ENCODE measurements at regions not wholly inside any gene's neighbourhood (a gene's known extent, or its start where the extent isn't known, plus 50 kb on each side); places are given as distances from the start of the nearest gene placed in this dataset.
"Not testable (repeated sequence)": the region's sequence is repeated elsewhere in the genome, so short reads cannot be mapped to it uniquely, and the experiment has no call there.

DNA sequence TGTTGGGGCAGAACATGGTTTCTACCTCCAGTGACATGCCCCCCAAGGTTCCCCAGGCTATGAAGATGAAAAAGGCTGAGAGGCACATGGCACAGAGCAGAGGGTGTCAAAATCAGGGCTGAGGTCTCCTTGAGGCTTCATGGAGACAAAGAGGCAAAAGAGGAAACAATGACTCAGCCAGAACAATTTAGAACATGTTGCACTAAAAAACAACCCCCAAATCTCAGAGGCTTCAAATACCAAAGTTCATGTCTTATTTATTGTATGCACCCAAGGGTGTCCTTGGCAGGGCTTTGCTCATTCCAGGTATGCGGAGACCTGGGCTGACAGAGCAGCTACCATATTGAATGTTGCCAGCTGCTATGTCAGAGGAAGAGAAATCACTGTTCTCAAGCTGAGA lies 964.1 kb downstream of the GRID1 start:
- TF ChIP-seq, protein P1, sequence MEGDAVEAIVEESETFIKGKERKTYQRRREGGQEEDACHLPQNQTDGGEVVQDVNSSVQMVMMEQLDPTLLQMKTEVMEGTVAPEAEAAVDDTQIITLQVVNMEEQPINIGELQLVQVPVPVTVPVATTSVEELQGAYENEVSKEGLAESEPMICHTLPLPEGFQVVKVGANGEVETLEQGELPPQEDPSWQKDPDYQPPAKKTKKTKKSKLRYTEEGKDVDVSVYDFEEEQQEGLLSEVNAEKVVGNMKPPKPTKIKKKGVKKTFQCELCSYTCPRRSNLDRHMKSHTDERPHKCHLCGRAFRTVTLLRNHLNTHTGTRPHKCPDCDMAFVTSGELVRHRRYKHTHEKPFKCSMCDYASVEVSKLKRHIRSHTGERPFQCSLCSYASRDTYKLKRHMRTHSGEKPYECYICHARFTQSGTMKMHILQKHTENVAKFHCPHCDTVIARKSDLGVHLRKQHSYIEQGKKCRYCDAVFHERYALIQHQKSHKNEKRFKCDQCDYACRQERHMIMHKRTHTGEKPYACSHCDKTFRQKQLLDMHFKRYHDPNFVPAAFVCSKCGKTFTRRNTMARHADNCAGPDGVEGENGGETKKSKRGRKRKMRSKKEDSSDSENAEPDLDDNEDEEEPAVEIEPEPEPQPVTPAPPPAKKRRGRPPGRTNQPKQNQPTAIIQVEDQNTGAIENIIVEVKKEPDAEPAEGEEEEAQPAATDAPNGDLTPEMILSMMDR (IDR thresholded peaks at IDR 0.05; ENCODE audit: insufficient read depth, low read depth, low read length) = no peak
- no peaks in the 10 kb centered on the region for H3K36me3 ChIP-seq (ENCODE audit: control insufficient read depth, insufficient read depth, low read length)
- CTCF ChIA-PET = no interaction called here
- no peak for DNase-seq (ENCODE audit: low read depth)
- POLR2A ChIA-PET = no interaction called here
- H3K4me3 ChIP-seq (ENCODE audit: low read depth, low read length) = no peak overlapping the region
- H3K27me3 ChIP-seq (ENCODE audit: control insufficient read depth, insufficient read depth, low read length) = no peaks in the 10 kb centered on the region

DNA sequence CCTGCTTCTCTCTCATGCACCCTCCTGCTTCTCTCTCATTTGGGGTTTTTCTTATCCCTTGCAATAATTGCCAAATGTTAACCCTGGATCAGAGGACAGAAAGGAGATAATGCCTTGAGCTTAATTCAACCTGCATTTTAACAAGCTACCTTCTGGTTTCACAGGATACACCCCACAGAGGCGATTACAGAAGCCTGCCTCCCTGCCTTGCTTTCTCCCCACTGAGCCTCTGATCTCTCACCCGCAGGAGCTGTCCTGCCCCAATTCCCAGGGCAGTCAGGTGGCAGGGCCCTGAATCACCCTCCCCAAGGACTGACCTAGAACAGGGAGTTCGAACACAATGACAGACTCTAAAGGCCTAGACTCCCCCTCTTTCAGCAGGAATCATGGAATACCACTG lies 959.5 kb downstream of the GRID1 start:
- ChIA-PET CTCF (no interaction called here), POLR2A (no interaction called here)
- H3K36me3 ChIP-seq (ENCODE audit: control insufficient read depth, insufficient read depth, low read length) = no peaks in the 10 kb centered on the region
- TF ChIP-seq, protein P1 (IDR thresholded peaks at IDR 0.05; ENCODE audit: insufficient read depth, low read depth, low read length) = no peak
- H3K27me3 ChIP-seq (ENCODE audit: control insufficient read depth, insufficient read depth, low read length) = no peaks in the 10 kb centered on the region
- no peak for DNase-seq (ENCODE audit: low read depth)
- no peak overlapping the region for H3K4me3 ChIP-seq (ENCODE audit: low read depth, low read length)

- no peaks in the 10 kb centered on the region for H3K36me3 ChIP-seq (ENCODE audit: control insufficient read depth, insufficient read depth, low read length)
- no peaks in the 10 kb centered on the region for H3K27me3 ChIP-seq (ENCODE audit: control insufficient read depth, insufficient read depth, low read length)
- DNase-seq (ENCODE audit: low read depth) = no peak
- no peak overlapping the region for H3K4me3 ChIP-seq (ENCODE audit: low read depth, low read length)
- TF ChIP-seq, protein P1 (IDR thresholded peaks at IDR 0.05; ENCODE audit: insufficient read depth, low read depth, low read length) = no peak
- POLR2A ChIA-PET = no interaction called here
- CTCF ChIA-PET = no interaction called here
Measured at GRCh38 chr10:85408388-85408787, 958.2 kb downstream of the GRID1 start.

- H3K4me3 ChIP-seq (ENCODE audit: low read depth, low read length); DNase-seq (ENCODE audit: low read depth); H3K27me3 ChIP-seq (ENCODE audit: control insufficient read depth, insufficient read depth, low read length); POLR2A ChIA-PET; H3K36me3 ChIP-seq (ENCODE audit: control insufficient read depth, insufficient read depth, low read length); CTCF ChIA-PET: not testable (repeated sequence)
Measured at GRCh38 chr10:85410586-85410985, 956.0 kb downstream of the GRID1 start.

- no peaks in the 10 kb centered on the region for H3K36me3 ChIP-seq (ENCODE audit: control insufficient read depth, insufficient read depth, low read length)
- no peaks in the 10 kb centered on the region for H3K27me3 ChIP-seq (ENCODE audit: control insufficient read depth, insufficient read depth, low read length)
- TF ChIP-seq, protein P1 (IDR thresholded peaks at IDR 0.05; ENCODE audit: insufficient read depth, low read depth, low read length) = no peak
- ChIA-PET POLR2A (no interaction called here), CTCF (no interaction called here)
- no peak for DNase-seq (ENCODE audit: low read depth)
- no peak overlapping the region for H3K4me3 ChIP-seq (ENCODE audit: low read depth, low read length)
Measured at GRCh38 chr10:85413570-85413969, 953.0 kb downstream of the GRID1 start.

DNA sequence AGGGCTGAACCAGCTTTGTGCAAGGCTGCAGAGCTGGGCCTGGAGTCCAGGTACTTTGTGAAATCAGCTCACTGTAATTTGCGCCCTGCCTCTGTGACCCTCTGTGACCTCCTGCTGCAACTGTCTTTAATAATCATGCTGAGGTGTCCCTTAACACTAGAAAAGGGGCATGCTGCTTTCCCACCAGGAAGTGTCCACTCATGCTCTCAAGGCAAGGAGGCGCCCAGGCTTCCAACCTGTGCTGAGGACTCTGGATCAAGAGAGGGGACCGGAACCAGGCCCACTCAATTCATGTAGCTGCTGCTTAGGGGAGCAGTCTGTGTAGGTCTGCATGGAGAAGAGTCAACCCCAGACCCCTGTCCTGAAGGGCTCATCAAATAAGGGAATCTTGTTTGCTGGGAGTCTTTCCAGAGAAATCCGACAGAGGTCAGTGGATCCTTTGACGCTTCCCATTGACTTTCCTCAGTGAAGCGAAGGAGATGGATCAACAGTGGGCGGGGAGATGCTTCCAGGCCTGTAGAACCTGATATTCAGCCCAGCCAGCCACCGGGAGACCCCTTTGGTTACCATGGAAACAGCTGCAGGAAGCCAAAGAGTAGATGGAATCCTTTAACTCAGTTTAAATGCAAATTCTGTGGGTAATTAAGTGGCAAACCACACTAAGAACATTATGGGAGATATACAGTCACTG lies 945.9 kb downstream of the GRID1 start:
- TF ChIP-seq, protein P1 (IDR thresholded peaks at IDR 0.05; ENCODE audit: insufficient read depth, low read depth, low read length) = no peak
- Histone ChIP-seq H3K27me3 (ENCODE audit: control insufficient read depth, insufficient read depth, low read length) (no peaks in the 10 kb centered on the region), H3K4me3 (ENCODE audit: low read depth, low read length) (no peak overlapping the region), H3K36me3 (ENCODE audit: control insufficient read depth, insufficient read depth, low read length) (no peaks in the 10 kb centered on the region)
- CTCF ChIA-PET = no interaction called here
- POLR2A ChIA-PET = no interaction called here
- DNase-seq (ENCODE audit: low read depth) = no peak
